ENCODE measurements at regions not wholly inside any gene's neighbourhood (a gene's known extent, or its start where the extent isn't known, plus 50 kb on each side); places are given as distances from the start of the nearest gene placed in this dataset.
A peak's percentile ranks its signal among the peaks of the same experiment; 100 is the strongest.
"Not testable (repeated sequence)": the region's sequence is repeated elsewhere in the genome, so short reads cannot be mapped to it uniquely, and the experiment has no call there.

DNA sequence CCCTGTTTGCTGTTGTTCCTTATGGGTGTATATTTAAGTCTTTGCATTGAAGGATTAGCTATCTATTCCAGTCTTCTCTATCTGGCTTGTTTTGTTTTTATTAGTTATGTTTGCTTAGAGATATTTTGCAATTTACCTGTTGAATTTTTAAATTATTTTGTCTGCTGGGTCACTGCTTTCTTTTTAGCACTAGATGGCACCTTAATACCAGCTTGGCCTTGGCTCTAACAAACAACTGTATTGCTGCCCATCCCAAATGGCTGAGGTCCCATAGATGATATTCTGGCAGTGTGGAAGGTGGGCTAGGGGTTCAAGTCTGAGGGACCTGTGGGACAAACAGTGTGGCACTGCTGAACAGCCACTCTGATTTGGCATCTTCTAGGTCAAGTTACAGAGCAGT is 144.0 kb upstream of the FBXO33 start:
- no peak for DNase-seq (ENCODE audit: low spot score)

DNA sequence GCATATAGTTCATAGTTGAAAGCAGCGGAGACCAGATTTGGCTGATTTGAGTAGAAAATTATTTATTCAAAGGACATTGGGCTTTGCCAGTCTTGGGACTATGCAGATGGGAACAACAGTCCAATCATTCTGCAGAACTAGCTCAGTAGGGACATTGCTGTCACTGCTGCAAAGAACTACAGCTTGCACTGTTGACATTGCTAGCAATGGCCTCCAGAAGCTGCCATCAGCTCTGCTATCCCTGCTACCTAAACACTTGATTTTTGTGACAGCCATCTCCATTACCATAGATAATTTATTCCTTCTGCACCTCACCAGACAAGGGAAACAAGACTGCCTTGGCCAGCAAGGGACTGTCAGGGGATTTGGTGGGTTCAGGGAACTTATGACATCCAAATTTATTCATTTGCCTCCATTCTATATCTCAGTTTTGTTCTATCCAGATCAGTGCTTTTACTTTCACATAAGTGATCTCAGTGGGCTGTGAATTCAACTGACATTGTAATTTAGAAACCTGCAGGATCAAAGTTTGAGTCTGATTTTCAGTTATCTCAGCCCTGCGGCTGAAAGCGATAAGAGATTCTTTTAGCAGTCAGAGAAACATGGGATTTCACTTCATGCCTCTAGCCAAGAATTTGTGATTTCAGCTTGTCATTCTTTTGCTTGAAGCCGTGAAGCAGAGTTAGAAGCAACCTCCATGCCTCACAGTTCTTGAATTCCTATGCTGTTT is 136.7 kb upstream of the FBXO33 start:
- no peak for DNase-seq (ENCODE audit: low spot score)

DNA sequence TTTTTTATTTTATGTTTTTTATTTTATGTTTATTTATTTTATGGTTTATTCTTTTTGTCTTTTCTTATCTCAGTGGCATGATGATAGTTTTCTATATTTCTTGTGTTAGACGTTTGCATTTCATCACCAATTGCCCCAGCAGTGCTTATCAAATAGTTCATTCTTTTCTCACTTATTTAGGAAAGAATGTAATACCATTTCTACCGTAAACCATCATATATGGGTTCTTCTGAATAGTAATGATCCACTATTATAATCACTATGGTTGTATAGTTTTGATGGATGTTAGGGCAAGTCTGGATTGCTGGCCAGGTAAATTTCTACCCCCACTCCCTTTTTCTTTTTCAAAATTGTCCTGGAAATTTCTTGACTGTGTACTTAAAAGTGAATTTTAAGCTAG is 134.6 kb upstream of the FBXO33 start:
- DNase-seq (ENCODE audit: low spot score), result no peak

DNA sequence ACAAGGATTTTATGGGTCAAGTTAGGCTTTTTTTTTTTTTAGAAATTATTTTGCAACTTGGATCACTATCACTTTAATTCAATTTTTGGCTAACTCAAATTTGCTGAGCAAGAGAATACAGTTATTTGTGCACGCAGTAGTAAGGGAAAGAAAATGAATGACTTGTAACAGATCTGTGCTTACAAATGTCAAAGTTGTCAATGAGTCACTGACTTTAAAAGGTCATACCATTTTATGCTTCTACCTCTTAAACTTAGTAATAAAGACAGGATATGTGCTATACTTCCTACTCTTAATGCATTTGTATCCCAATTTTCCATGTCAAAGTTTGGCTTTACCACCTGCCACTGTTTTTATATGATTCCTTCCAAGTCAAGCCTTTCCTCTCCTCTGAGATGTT is 131.1 kb upstream of the FBXO33 start:
- no peak for DNase-seq (ENCODE audit: low spot score)

DNA sequence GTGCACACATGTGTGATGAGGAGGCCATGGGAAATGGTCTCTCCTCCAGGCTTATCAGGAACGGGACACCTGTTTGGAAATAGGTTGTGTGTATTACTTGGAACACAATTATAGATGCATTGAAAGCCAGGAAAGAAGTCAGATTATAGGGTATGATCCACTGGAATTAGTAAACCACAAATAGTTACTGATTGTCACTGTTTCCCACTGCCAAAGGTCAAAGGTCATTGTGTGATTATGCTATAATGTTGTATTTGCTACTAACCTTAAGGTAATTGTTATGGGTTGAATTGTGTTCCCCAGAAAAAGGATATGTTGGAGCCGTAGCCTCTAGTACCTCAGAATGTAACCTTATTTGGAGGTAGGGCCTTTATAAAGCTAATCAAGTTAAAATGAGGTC is 129.9 kb upstream of the FBXO33 start:
- no peak for DNase-seq (ENCODE audit: low spot score)

DNA sequence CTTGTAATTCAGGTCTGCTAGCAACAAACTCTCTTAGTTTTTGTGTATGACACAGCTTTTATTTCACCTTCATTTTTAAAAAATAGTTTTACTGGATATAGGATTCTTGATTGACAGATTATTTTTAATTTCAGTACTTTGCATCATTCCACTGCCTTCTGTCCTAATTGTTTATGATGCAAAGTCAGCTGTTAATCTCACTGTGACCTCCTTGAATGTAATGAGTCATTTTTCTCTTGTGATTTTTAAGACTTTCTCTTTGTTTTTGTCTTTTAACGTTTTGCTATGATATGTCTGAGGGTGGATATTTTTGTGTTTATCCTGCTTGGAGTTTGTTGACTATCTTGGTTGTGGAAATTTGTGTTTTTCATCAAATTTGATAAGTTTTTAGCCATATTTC is 126.3 kb upstream of the FBXO33 start:
- no peak for DNase-seq (ENCODE audit: low spot score)

DNA sequence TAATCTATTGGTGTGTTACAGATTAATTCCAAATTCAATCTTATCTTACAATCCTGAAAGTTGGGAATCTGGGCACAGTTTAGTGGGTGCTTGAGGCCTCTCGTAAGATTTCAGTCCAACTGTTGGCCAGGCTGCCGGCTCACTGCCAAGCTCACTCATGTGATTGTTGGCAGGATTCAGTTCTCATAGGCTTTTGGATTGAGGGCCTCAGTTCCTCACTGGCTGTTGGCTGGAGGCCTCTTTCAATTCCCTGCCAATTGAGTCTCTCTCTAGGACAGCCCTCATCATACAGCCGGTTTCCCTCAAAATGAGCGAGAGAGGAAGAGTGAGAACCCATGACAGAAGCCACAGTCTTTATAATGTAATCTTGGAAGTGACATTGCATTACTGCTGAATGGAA is 123.5 kb upstream of the FBXO33 start:
- DNase-seq (ENCODE audit: low spot score), result no peak

DNA sequence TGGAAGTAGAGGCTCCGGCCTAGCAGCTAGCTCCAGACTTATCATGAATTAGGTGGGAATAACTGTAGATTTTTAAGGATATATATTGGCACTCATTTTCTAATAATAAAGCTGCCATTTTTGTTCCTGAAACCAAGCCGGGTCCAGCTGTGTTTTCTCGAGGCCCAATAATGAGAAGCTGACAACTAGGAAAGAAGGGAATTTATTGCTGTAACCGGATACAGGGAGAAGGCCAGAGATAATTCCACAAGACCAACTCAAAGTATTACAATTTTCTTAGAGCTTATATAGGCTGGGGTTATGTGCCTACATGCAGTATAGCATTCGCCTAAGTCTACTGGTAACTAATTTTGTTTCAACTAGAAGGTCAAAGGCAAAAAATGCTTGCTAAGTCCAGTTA is 122.3 kb upstream of the FBXO33 start:
- no peak for DNase-seq (ENCODE audit: low spot score)

DNA sequence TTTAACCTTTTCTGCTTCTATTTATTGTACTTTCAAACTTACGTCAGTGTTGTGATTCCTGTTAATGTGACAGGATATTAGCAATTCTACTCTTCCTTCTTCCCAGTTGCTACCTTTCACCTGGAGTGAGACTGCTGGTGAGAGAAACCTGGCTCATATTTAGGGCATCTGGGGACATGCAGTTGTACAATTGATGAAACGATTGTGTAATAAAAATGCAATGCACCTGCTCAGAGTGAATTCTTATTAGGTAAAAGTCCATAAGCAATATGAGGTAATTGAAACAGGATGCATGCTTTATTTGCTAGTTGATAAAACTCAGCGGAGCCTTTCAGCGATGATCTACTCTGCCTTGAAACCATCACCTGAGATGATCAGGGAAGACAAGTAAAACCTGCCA is 116.1 kb upstream of the FBXO33 start:
- DNase-seq (ENCODE audit: low spot score), result no peak

DNA sequence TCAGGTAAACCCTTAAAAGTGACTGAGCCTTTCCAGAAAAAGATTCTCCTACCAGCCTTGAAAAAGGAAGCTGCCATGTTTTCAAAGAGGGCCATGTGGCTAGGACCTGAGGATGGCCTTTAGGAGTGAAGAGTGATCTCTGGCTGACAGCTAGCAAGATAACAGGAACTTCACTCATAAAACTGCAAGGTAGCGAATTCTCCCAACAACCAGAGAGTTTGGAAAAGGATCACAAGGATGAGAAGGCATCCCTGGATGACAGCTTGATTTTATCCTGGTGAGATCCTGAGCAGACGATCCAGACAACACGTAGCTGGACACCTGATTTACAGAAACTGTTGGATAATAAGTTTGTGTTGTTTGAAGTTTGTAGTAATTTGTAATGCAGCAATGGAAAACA is 115.6 kb upstream of the FBXO33 start:
- DNase-seq (ENCODE audit: low spot score), result no peak

DNA sequence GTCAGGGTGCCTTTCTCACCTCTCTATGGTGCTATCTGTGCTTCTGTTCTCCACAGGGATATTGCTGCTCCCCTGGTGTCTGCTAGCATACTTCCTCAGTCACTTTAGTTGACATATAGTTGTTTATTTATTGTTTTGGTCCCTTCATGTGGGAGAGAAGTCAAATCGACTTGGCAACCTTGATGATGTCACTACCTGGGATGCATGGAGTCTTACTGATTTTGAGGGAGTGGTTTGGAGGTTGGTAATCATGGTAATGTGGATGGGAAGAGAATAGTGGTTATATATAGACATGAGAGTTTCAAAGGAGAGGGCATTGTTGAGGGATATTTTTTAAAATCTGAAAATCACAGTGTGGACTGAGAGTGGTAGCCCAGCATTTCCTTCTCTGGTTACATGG is 73.6 kb upstream of the FBXO33 start:
- no peak for DNase-seq (ENCODE audit: low spot score)

DNA sequence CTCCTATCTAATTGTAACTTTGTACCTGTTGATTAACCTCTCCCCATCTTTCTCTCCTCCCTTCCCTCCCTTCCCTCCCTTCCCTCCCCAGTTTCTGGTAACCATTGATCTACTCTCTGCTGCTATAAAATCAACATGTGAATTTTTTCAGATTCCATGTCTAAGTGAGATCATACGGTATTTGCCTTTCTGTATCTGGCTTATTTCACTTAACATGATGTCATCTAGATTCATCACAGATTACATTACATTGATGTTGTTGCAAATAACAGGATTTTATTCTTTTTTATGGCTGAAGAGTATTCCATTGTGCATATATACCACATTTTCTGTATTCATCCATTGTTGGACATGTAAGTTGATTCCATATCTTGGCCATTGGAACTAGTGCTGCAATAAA is 68.0 kb upstream of the FBXO33 start:
- no peak for DNase-seq (ENCODE audit: low spot score)

DNA sequence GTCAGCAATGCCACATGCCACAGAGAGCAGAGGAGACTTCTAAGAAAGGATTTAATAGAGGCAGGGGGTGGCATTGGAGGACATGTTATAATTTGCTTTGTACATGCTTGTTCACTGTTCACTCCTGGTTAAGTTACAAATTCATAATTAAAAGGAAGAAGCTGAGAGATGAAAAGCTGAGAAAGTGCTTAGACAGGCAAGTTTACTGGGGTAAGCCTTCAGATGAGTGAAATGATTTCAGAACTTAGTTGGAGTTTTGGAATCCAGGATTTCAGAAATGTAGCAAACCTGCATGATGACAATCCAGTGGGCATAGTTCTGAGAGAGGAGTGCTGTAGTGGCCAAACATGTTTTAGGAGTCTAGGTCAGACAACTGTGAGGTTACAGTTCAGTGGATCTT is 67.3 kb upstream of the FBXO33 start:
- DNase-seq (ENCODE audit: low spot score), result no peak

DNA sequence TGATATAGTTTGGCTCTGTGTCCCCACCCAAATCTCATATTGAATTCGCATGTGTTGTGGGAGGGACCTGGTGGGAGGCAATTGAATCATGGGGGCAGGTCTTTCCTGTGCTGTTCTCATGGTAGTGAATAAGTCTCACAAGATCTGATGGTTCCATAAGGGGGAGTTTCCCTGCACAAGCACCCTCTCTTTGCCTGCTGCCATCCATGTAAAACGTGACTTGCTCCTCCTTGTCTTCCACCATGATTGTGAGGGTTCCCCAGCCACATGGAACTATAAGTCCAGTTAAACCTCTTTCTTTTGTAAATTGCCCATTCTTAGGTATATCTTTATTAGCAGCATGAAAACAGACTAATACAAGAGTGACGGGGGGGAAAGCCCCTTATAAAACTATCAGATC is 65.4 kb upstream of the FBXO33 start:
- DNase-seq (ENCODE audit: low spot score), result not testable (repeated sequence)

DNA sequence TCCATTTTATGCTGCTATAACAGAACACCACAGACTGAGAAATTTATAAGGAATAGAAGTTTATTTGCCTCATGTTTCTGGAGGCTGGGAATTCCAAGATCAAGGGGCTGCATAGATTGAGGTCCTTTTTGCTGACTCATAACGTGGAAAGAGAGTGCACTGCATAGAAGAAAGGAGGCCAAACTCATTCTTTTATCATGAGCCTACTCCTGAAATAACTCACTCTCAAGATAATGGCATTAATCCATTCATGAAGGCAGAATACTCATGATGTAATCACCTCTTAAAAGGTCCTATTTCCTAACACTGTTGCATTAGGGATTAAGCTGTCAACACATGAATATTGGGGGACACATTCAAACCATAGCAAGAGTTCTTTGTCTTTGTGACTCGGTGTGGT is 60.0 kb upstream of the FBXO33 start:
- no peak for DNase-seq (ENCODE audit: low spot score)

DNA sequence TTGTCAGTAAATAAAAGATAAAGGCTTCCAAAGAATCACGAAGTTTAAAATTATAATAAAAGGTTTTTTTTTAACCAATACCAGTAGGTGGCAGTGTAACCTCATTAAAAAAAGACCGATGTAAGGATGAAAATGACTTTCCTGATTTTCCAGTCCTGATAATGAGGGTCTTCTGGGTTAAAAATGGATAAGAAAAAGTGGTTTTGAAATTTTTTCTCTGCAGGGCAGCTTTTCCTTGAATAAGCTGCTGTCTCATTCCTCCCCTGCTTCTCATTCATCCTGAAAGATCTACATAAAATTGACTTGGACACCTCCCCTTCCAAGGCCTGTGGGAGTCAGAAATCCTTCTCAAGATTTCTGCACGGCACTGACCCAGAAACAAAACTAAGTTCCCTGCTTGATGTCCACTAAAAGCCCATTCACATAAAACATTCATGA is 58.9 kb upstream of the FBXO33 start:
- DNase-seq (ENCODE audit: low spot score), result peak; percentile 36

DNA sequence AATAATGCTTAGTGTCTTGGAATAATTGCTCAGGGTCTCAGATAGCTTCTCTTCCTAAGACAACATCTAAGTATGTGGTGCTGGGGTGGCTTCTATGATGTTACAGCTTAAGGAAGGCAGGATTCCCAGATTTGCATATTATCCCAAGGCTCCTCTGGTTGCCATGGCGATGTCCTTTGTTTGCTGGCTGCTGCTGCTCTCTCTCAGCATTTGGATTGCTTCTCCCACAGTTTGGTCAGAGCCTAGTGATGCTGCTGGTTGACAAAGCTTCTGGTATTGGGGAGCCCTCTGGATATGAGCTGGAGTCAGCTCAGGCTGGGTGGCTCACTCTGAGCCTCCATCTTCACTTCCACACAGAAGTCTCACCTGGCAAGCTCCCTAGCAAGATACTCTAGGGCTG is 56.4 kb upstream of the FBXO33 start:
- DNase-seq (ENCODE audit: low spot score), result no peak

DNA sequence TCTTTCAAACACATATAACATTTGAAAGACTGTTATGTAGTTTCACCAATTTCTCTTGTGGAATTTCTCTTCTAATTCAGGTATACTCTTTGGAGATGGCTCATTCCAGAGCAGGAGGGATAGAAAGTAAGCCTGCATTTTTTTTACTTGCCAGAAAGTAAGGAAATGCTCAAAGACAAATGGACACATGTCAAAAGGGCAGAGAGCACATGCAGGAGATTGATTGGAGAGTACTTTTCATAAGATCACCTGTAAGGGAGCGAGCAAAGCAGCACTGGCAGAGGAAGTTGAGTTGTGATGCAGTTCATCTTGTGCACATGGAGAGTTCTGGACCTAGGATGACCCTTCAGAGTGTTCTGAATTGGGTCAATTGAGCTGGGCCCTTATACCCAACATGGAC is 51.4 kb upstream of the FBXO33 start:
- no peak for DNase-seq (ENCODE audit: low spot score)

Measured in hematopoietic multipotent progenitor cell treated with erythropoietin and hydrocortisone succinate and interleukin-3 and kit ligand, for 15 days (in vitro differentiated cells).